ENCODE measurements at regions not wholly inside any gene's neighbourhood (a gene's known extent, or its start where the extent isn't known, plus 50 kb on each side); places are given as distances from the start of the nearest gene placed in this dataset.
"Not testable (repeated sequence)": the region's sequence is repeated elsewhere in the genome, so short reads cannot be mapped to it uniquely, and the experiment has no call there.

DNA sequence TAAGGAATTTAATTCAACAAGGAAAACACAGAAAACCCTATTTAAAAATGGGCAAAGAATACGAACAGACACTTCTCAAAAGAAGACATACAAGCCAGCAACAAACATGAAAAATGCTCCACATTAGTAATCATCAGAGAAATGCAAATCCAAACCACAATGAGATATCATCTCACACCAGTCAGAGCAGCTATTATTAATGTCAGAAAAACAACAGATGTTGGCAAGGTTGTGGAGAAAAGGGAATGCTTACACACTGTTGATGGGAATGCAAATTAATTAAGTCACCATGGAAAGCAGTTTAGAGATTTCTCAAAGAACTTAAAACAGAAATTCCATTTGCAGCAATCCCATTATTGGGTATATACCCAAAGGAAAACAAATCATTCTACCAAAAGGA lies 55.2 kb downstream of the GCC1 start:
- no peak for DNase-seq

DNA sequence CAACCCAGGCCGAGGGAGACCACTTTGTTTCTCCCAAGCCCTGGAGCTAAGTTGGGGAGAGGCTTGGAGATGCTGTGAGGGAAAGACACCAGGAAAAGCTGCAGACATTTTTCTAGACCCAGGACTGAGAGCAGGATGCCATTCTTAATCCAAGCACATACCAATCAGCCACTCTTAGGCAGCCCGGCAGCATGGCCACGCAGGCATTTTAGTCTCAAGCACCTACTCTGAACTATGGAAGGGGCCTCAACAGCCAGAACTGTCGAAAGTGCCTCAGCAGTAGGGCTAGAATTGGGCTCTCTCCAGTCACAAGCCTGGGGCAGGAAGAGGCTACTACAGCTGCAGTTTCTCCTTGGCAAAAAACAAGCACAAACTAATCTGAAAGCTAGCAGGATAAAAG lies 57.8 kb downstream of the GCC1 start:
- no peak for DNase-seq

DNA sequence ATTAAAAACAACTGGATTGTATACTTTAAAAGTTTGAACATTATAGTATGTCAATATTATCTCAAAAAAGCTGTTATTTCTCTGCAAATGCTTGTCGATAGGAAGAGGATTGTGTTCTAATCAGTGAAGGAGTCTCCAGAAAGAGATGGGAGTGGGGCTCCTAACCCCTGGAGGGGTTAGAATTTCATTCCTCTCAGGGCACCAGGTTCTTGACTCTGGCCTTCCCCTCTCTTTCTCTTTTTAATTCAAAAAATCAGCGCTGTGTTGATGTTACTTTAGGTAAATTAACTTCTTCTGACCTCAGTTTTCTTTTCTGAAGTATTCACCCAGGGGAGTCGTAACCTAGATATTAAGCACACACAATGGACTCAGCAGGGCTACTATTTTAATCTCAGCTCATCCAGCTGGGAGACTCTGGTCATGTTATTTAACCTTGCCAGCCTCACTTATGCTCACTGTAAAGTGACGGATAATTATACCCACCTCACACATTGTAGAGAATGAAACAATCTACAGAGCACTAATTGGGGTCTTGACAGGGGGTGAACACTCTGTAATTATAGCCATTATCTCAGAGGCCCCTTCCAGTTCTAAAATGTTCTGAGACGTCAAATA lies 59.4 kb downstream of the GCC1 start:
- DNase-seq = no peak

GRCh38 chr7:127516320-127516719 lies 69.1 kb downstream of the GCC1 start:
- DNase-seq = no peak

DNA sequence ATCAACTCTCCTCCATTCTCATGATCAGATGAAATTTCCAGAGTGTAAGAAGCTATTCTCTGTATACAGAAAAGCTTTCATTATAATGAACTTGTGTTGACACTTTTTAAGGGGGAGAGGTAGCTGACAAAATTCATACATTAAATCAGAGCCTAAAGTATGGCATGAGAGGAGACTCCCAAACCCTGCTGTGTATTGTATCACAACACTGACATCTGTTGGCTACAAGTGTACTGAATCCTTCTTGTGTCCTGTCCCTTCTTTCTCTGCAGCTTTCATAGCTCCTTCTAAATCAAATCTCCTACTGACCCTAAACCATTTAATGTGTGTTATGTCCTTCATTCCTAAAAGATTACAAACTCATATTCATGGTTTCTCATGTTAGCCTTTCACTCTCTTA lies 70.9 kb downstream of the GCC1 start:
- DNase-seq = peak; percentile 20

- no peak for DNase-seq
These were observed 72.1 kb downstream of the GCC1 start for GRCh38 chr7:127513311-127513710.

- DNase-seq = no peak
These were observed 72.7 kb downstream of the GCC1 start for GRCh38 chr7:127512663-127513062.

GRCh38 chr7:127504715-127505114 lies 80.7 kb downstream of the GCC1 start:
- no peak for DNase-seq

GRCh38 chr7:127501817-127502216 lies 83.6 kb downstream of the GCC1 start:
- DNase-seq = no peak

GRCh38 chr7:127487381-127487780 lies 94.9 kb upstream of the ZNF800 start:
- no peak for DNase-seq

- DNase-seq = no peak
These were observed 94.1 kb upstream of the ZNF800 start for GRCh38 chr7:127486654-127487053.

DNA sequence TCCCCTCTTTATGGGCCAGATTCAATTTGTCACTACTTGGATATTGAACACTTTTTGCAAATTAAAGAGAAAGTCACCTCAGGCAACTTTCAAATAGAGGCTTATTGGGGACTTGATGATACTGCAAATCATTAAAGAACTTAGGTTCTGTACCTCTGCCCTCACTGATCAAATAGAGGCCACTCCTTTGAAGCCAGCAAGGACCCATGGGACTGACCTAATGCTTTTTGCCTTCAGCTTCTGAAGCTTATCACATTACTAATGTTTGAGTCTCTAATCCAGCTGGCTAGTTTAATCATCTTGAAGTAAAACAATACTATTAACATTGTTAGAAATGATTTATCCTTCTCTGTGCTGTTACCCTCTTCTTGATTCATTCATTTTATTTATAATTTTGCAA lies 93.0 kb upstream of the ZNF800 start:
- DNase-seq = no peak

DNA sequence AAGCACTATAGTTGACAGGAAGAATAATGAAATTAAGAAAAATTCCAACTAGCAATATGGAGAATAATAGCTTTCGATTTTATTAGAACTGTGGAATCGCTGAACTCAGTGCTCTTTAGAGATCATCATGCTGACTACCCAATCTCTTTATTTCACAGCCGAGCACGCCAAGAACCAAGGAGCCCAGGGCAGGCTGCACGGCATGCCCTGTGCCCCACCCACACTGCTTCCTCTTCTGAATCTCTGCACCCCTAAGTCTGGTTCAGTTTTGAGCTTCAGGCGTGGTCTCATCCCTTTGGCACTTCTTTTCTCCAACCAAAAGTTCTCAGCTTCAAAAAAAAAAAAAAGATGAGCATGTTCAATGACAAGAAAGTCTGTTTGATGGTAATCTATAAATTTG lies 92.4 kb upstream of the ZNF800 start:
- no peak for DNase-seq

GRCh38 chr7:127478461-127478860 lies 86.0 kb upstream of the ZNF800 start:
- DNase-seq = no peak

DNA sequence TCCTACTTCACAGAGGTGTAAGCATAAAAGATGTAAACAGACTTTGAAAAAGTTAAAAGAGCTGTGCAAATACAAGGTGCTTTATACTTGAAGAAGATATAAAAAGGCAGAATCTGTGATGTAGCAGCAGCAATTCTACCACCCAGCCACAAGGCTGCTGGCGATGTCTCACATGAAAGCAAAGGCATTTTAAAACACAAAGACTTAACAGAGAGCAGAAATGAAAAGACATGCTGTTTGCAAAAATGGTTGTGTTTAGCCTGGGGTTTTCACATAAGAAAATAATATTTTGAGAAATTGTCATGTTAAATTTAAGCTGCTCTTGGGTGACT lies 85.5 kb upstream of the ZNF800 start:
- DNase-seq = no peak

DNA sequence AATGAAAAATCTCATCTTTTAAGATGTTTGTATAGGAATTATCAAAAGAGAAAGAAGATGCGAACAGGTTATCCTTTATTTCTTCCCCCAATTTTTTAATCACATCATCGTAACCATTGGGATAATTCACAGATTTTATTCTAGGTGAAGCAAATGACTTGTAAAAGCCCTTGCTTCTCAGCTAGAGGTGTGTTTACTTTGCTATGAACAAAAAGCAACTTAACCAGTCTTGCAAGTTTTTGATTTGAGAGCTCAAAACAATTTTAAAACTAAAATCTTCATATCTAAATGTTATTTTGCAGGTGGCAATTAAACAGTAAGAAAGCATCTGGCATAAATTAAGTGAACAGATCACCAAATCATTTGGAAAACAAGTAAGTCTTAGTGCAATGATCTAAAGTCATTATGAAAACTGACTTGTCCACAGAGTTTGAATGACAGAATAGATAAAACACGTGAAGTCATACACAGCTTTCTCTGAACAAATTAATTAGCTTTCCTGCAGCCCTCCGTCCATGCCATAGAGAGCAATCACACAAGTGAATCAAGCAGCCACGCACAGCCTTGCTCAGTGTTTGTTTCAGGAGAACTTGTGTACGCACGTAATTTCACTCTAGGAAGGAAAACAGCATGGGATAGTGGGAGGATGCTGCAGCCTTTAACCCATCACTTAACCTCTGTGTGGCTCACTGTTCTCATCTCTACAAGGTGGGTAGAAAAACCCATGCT lies 85.0 kb upstream of the ZNF800 start:
- DNase-seq = no peak

DNA sequence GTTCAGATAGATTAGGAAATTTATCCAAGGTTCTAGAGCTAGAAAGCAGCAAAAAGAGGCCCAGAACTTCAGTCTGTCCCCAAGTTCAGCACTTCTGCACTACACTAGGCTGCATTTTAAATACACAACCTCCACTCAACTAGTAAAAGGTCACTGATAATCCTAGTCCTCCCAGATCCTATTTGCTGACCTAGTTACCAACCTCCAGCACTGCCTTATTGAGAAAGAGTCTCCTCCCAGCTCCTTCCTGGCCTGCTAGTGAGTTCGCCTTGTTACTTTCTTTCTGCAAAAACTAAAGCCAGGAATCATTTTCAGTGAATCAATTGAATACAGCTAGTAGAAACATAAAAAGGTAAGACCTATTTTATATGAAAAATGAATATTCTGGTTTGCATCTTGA lies 84.1 kb upstream of the ZNF800 start:
- DNase-seq = no peak

DNA sequence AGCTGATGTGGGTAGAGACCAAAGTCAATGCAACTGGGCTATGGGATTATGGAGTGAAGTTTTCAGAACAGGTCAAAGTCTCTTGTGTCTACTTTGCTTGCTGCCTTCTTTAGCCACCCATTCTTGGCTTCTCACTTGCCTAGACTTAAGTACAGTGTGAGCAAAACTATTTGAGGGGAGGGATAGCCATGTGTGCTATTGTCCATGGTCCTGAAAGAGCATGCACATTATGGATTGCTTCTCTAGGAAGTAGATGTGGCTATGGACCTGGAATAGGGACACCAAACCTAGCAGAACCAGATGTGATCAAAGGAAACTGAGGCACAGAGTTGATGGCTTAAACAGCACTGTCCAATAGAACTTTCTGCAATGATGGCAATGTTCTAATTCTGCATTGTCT lies 81.9 kb upstream of the ZNF800 start:
- DNase-seq = no peak

DNA sequence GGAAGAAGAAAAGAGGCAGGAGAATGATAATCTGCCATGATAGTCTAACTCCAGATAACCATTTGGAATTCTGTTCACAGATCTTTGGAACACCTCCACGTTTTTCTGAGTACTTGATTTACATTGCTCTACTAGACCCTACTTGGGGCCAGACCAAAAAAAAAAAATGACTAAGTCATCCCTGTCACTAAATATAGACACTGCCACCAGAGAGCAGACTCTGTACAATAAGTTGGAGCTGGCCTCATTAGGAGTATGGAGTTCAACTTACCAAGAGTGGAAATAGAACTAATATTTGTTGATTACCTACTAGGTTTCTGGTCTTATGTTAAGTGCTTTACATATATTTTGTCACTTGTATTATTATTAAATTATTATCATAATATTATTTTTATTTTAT lies 80.9 kb upstream of the ZNF800 start:
- no peak for DNase-seq

GRCh38 chr7:127460077-127460476 lies 67.6 kb upstream of the ZNF800 start:
- DNase-seq = no peak

DNA sequence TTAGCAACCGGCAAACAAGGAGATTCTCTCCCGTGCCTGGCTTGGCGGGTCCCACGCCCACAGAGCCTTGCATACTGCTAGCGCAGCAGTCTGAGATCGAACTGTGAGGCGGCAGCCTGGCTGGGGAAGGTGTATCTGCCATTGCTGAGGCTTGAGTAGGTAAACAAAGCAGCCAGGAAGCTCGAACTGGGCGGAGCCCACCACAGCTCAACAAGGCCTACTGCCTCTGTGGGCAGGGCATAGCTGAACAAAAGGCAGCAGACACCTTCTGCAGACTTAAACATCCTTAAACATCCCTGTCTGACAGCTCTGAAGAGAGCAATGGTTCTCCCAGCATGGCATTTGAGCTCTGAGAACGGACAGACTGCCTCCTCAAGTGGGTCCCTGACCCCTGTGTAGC lies 58.8 kb upstream of the ZNF800 start:
- DNase-seq = not testable (repeated sequence)

GRCh38 chr7:127448566-127448965 lies 56.1 kb upstream of the ZNF800 start:
- DNase-seq = no peak

DNA sequence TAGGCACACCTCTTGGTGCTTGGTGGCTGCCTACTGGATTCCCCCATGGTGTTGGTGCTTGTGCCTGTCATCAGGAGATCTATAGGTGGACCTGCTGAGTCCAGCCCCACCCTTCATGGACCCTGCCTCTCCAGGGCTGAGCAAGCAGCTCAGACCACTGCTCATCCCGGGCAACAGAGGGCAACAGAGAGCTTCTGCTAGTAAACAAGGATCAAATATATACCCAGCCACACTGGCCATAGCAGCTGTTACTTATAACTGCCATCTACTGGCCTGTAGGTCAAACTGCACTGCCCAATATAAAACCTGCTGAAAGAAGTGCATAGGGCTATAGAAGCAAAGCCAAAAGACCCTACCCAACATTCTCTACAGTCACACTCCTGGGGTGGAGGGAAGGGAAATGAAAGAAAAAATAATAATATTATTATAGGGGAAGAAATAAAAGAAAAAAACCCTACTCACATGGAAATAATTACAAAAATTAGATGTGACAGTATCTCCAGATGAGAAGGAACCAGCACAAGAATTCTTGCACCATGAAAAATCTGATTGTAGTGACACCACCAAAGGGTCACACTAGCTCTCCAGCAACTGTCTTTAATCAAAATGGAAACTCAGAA lies 54.9 kb upstream of the ZNF800 start:
- DNase-seq = peak; percentile 14

GRCh38 chr7:127446842-127447241 lies 54.3 kb upstream of the ZNF800 start:
- DNase-seq = no peak
